GM21528 (cell line): ENCODE measurements at regions not wholly inside any gene's neighbourhood (a gene's known extent, or its start where the extent isn't known, plus 50 kb on each side); places are given as distances from the start of the nearest gene placed in this dataset.
"Not testable (repeated sequence)": the region's sequence is repeated elsewhere in the genome, so short reads cannot be mapped to it uniquely, and the experiment has no call there.

Experiments
- ATAC-seq: cut with Tn5 transposase; IDR thresholded peaks from one replicate; pipeline ENCODE4 v1.9.1; 2021; ENCODE audit warnings: mild to moderate bottlenecking, moderate library complexity; ENCODE audit not compliant: unreplicated experiment, low FRiP score

- ATAC-seq: no peak
These were observed 96.7 kb upstream of the BET1 start for GRCh38 chr7:94100723-94101345.

GRCh38 chr7:94104301-94104700 lies 100.1 kb upstream of the BET1 start:
- no peak for ATAC-seq

GRCh38 chr7:94109556-94109955 lies 105.4 kb upstream of the BET1 start:
- ATAC-seq: no peak

- ATAC-seq: no peak
These were observed 106.9 kb upstream of the BET1 start for GRCh38 chr7:94111009-94111408.

- no peak for ATAC-seq
These were observed 111.2 kb upstream of the BET1 start for GRCh38 chr7:94115316-94115715.

- ATAC-seq: no peak
These were observed 119.0 kb upstream of the BET1 start for GRCh38 chr7:94123136-94123535.

GRCh38 chr7:94127026-94127425 lies 122.9 kb upstream of the BET1 start:
- ATAC-seq: no peak

GRCh38 chr7:94128072-94128471 lies 123.9 kb upstream of the BET1 start:
- ATAC-seq: no peak

GRCh38 chr7:94129443-94130140 lies 125.4 kb upstream of the BET1 start:
- no peak for ATAC-seq

- no peak for ATAC-seq
These were observed 126.6 kb upstream of the BET1 start for GRCh38 chr7:94130716-94131115.

- ATAC-seq: no peak
These were observed 129.3 kb upstream of the BET1 start for GRCh38 chr7:94133460-94133859.

- ATAC-seq: no peak
These were observed 131.0 kb upstream of the BET1 start for GRCh38 chr7:94135180-94135579.

- ATAC-seq: no peak
These were observed 138.1 kb upstream of the BET1 start for GRCh38 chr7:94142281-94142680.

GRCh38 chr7:94145602-94146001 lies 141.4 kb upstream of the BET1 start:
- no peak for ATAC-seq

GRCh38 chr7:94146408-94146807 lies 142.3 kb upstream of the BET1 start:
- no peak for ATAC-seq

- ATAC-seq: no peak
These were observed 145.8 kb upstream of the BET1 start for GRCh38 chr7:94149789-94150545.

GRCh38 chr7:94154182-94154581 lies 150.0 kb upstream of the BET1 start:
- no peak for ATAC-seq

GRCh38 chr7:94154858-94155257 lies 150.7 kb upstream of the BET1 start:
- no peak for ATAC-seq

GRCh38 chr7:94157659-94158306 lies 153.6 kb upstream of the BET1 start:
- not testable (repeated sequence) for ATAC-seq

GRCh38 chr7:94160719-94161435 lies 156.7 kb upstream of the BET1 start:
- peak; percentile 97 for ATAC-seq

- ATAC-seq: no peak
These were observed 157.3 kb upstream of the BET1 start for GRCh38 chr7:94161476-94161875.
